K562 (cell line): ENCODE measurements at regions not wholly inside any gene's neighbourhood (a gene's known extent, or its start where the extent isn't known, plus 50 kb on each side); places are given as distances from the start of the nearest gene placed in this dataset.

Experiments
- ATAC-seq: fragments of 200-7000 bp; cut with Tn5 transposase; 3 replicates; pipeline ENCODE4 v1.9.1; 2020; ENCODE audit warnings: moderate library complexity
- BruUV-seq: library from RNA; stranded (reverse); fragments of 400-500 nt; replicated peaks from 2 replicates; lab custom pipeline; 2021; lab: Mats Ljungman, UMichigan
- CTCF ChIA-PET: fragments of 300-600 bp; formaldehyde crosslinking; extraction: SDS; loops from one replicate; lab custom pipeline; 2021; ENCODE audit warnings: low intra/inter-chr PET ratio; lab: Yijun Ruan, JAX
- POLR2A ChIA-PET: fragments of 300-600, 350-650 bp; sonication (Branson Sonifier 250); formaldehyde crosslinking; extraction: SDS; loops from one replicate; lab custom pipeline; 2021; ENCODE audit warnings: antibody characterized with exemption, inconsistent platforms; lab: Yijun Ruan, JAX
- DNase-seq, 4 experiments: peaks; one replicate each; pipeline versions ENCODE4 v3.0.0 to v3.0.0-alpha.2; 2011 to 2018; ENCODE audit warnings: low spot score in 3 of 4, mixed read lengths in 3 of 4; ENCODE audit errors: extremely low read depth in 1 of 4
- FAIRE-seq: peaks from 2 replicates; lab custom pipeline; 2011; peaks lifted over from hg19 to GRCh38; lab: Jason Lieb, UNC
- H2AFZ ChIP-seq: 2 replicates; pipeline ENCODE4 v1.6.0; 2011; ENCODE audit warnings: low read depth, low read length, control low read depth, inconsistent platforms
- H3K27ac ChIP-seq: fragments of 200-600 bp; 3 replicates; pipeline ENCODE4 v1.8.0; 2011; ENCODE audit warnings: low read depth, mild to moderate bottlenecking, control low read depth, inconsistent platforms, low read length, moderate library complexity, mixed read lengths; ENCODE audit errors: extremely low read depth
- H3K27me3 ChIP-seq, 2 experiments: fragments of 300-600 bp in 1 of 2; 2 replicates in 1 of 2; 3 replicates in 1 of 2; pipeline versions ENCODE4 v1.6.0 to v1.8.0; 2011; ENCODE audit warnings: inconsistent platforms in 2 of 2, low read length in 2 of 2, mild to moderate bottlenecking in 1 of 2, mixed read lengths in 1 of 2, moderate library complexity in 1 of 2; ENCODE audit not compliant: control insufficient read depth in 2 of 2, insufficient read depth in 2 of 2
- H3K36me3 ChIP-seq: fragments of 300-600 bp; 3 replicates; pipeline ENCODE4 v1.8.0; 2011; ENCODE audit warnings: mild to moderate bottlenecking, low read length, inconsistent platforms; ENCODE audit not compliant: control insufficient read depth, insufficient read depth
- H3K4me1 ChIP-seq, 2 experiments: fragments of 200-600 bp in 1 of 2; replicated peaks in 1 of 2; 2 replicates in 1 of 2; 3 replicates in 1 of 2; pipeline versions ENCODE4 v1.5.1 to v1.8.0; 2011; ENCODE audit warnings: inconsistent platforms in 2 of 2, low read length in 2 of 2, mild to moderate bottlenecking in 1 of 2, mixed read lengths in 1 of 2, moderate library complexity in 1 of 2; ENCODE audit not compliant: control insufficient read depth in 2 of 2, insufficient read depth in 2 of 2
- H3K4me2 ChIP-seq: 2 replicates; pipeline ENCODE4 v1.6.1; 2011; ENCODE audit warnings: low read length, control low read depth, inconsistent platforms, mixed read lengths; ENCODE audit not compliant: insufficient read depth
- H3K4me3 ChIP-seq: fragments of 200-600 bp; sonication (generic), shearing (Covaris generic); 2 replicates; pipeline ENCODE4 v1.5.1; 2016; ENCODE audit warnings: control low read depth, inconsistent platforms
- H3K79me2 ChIP-seq: fragments of 200-600 bp; 3 replicates; pipeline ENCODE4 v1.8.0; 2011; ENCODE audit warnings: low read length, inconsistent platforms; ENCODE audit not compliant: control insufficient read depth, insufficient read depth
- H3K9ac ChIP-seq, 2 experiments: 2 replicates each; pipeline versions ENCODE4 v1.6.0 to v1.6.1; 2011; ENCODE audit warnings: low read depth in 2 of 2, low read length in 2 of 2, control low read depth in 1 of 2, inconsistent platforms in 1 of 2, mild to moderate bottlenecking in 1 of 2, mixed read lengths in 1 of 2; ENCODE audit not compliant: insufficient read depth in 1 of 2
- H3K9me1 ChIP-seq: one replicate; pipeline ENCODE4 v1.6.0; 2011; ENCODE audit warnings: inconsistent platforms, mild to moderate bottlenecking, low read length, moderate library complexity; ENCODE audit not compliant: control insufficient read depth, insufficient read depth
- H3K9me3 ChIP-seq: replicated peaks from 2 replicates; pipeline ENCODE4 v1.5.1; 2011; ENCODE audit warnings: low read depth, low read length, inconsistent platforms; ENCODE audit not compliant: control insufficient read depth, insufficient read depth
- H4K20me1 ChIP-seq: replicated peaks from 2 replicates; pipeline ENCODE4 v1.6.1; 2011; ENCODE audit warnings: low read length, inconsistent platforms, mixed read lengths; ENCODE audit not compliant: control insufficient read depth, insufficient read depth
- CHD4 ChIP-seq: fragments of 200-600 bp; sonication (generic); IDR thresholded peaks from 3 replicates; pipeline ENCODE4 v1.6.1; 2012; ENCODE audit warnings: low read depth, mild to moderate bottlenecking, mixed read lengths, low read length, inconsistent platforms; ENCODE audit not compliant: insufficient read depth, insufficient replicate concordance, poor library complexity, severe bottlenecking
- SLC30A9 ChIP-seq: fragments of 250-450 bp; sonication (Bioruptor Pico); IDR thresholded peaks from 2 replicates; pipeline ENCODE4 v1.8.0; 2022; ENCODE audit warnings: mild to moderate bottlenecking, moderate library complexity
- TRIM28 ChIP-seq: fragments of 450-650 bp; IDR thresholded peaks from 2 replicates; pipeline ENCODE4 v1.6.1; 2017
- ZBTB17 ChIP-seq: fragments of 450-650 bp; formaldehyde crosslinking; IDR thresholded peaks from 2 replicates; pipeline ENCODE4 v1.4.0; 2020; ENCODE audit warnings: mild to moderate bottlenecking
- ZNF507 ChIP-seq: conservative IDR thresholded peaks from 2 replicates; pipeline ENCODE4 v1.6.1; 2017; ENCODE audit warnings: missing genetic modification characterization, missing compliant biosample characterization
- ZNF583 ChIP-seq: fragments of 250-450 bp; sonication (Bioruptor Pico); IDR thresholded peaks from 2 replicates; pipeline ENCODE4 v1.4.0; 2020
- WGBS: fragments of 100-300 bp; shearing (Covaris generic); methylation state at CpG from one replicate; pipeline ENCODE4 v1.1.6; 2016; ENCODE audit warnings: low coverage, mixed read lengths; ENCODE audit not compliant: insufficient coverage; ENCODE audit errors: missing lambda C conversion rate; 5-methylcytosine and 5-hydroxymethylcytosine counted together
- in situ Hi-C: fragments of 300-500 bp; cut with MboI; formaldehyde crosslinking; loops from 4 replicates; pipeline ENCODE4 v1.15.0; 2018; ENCODE audit warnings: inconsistent platforms, mixed read lengths
- intact Hi-C: fragments of 100-400 bp; cut with micrococcal nuclease; formaldehyde crosslinking; loops from 2 replicates; pipeline ENCODE4 v1.14.2; 2022

DNA sequence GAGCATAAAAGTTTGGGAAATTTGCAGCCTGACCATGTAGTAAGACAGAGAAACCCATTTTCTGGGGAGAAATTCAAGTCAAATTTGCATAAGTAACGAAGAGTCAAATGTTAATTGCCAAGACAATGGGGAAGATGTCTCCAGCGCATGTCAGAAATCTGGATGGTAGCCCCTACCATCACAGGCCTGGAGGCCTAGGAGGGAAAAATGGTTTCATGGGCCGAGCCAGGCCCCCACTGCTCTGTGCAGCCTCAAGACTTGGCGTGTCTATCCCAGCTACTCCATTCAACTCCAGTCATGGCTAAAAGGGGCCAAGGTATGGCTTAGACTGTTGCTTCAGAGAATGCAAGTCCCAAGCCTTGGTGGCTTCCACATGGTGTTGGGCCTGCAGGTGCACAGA is 269.8 kb downstream of the RFC3 start:
- in situ Hi-C loops: no loop called here
- BruUV-seq: no TSS peak
- no peaks in the 10 kb centered on the region for H3K36me3 ChIP-seq

DNA sequence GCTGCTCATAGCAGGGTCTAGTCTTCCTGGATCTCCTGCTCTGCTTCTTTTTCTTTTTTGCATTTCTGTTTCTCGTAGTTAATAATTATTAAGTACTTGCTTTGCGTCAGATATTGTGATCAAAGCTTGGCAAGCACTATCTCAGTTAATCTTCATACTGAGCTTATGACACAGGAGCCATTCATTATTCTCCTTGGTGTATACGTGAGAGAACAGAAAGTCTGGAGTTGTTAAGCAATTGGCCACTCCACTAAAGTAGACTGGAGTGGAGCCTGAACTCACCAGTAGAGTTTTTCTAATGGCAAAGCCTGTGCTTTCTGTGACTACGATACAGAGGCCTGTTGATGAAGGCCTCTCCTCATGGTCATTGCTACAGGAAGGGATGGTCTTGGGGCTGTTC is 285.9 kb downstream of the RFC3 start:
- Histone ChIP-seq H3K79me2 (no peaks in the 10 kb centered on the region), H3K4me2 (no peak overlapping the region), H3K27ac (no peak overlapping the region), H2AFZ (no peak overlapping the region), H3K4me3 (no peak overlapping the region), H3K9me1 (no peaks in the 10 kb centered on the region), H3K4me1 (no peaks in the 10 kb centered on the region), H3K36me3 (no peaks in the 10 kb centered on the region), H3K9ac (no peak overlapping the region), H4K20me1 (no peaks in the 10 kb centered on the region), H3K27me3 (no peaks in the 10 kb centered on the region), H3K9me3 (no peaks in the 10 kb centered on the region)
- POLR2A ChIA-PET: no interaction called here
- in situ Hi-C loops: no loop called here
- intact Hi-C loops: no loop called here
- BruUV-seq: no TSS peak
- ATAC-seq (no peak), DNase-seq (no peak), FAIRE-seq (no peak)
- 0% methylated on average over 4 of the region's 4 CpGs for WGBS
- CTCF ChIA-PET: no interaction called here
- TF ChIP-seq ZNF507 (no peak), CHD4 (no peak), ZNF583 (CRISPR knock-in tag) (no peak), TRIM28 (no peak), SLC30A9 (CRISPR knock-in tag) (no peak)

More for the DNA sequence above, 269.8 kb downstream of the RFC3 start:
- no peak for TF ChIP-seq ZBTB17 (CRISPR knock-in tag)
- TF ChIP-seq, all 486 proteins: peak for 0
- H3K27ac ChIP-seq: no peak overlapping the region
- H3K4me2 ChIP-seq: no peak overlapping the region
- H3K4me3 ChIP-seq: no peak overlapping the region
- H3K4me1 ChIP-seq: no peaks in the 10 kb centered on the region
- no peaks in the 10 kb centered on the region for H3K79me2 ChIP-seq
- no peak for FAIRE-seq
- H3K9ac ChIP-seq: no peak overlapping the region
- no peaks in the 10 kb centered on the region for H3K9me1 ChIP-seq
- no peak for ATAC-seq
- no peak overlapping the region for H2AFZ ChIP-seq
- 0% methylated on average over 3 of the region's 4 CpGs for WGBS
- no peaks in the 10 kb centered on the region for H3K9me3 ChIP-seq
- DNase-seq: no peak
- intact Hi-C loops: no loop called here
- H3K27me3 ChIP-seq: no peaks in the 10 kb centered on the region
- ChIA-PET POLR2A (no interaction called here), CTCF (no interaction called here)
- H4K20me1 ChIP-seq: no peaks in the 10 kb centered on the region
